GM21786 (cell line): ENCODE measurements at regions not wholly inside any gene's neighbourhood (a gene's known extent, or its start where the extent isn't known, plus 50 kb on each side); places are given as distances from the start of the nearest gene placed in this dataset.

Experiments used
- ATAC-seq: cut with Tn5 transposase; IDR thresholded peaks from one replicate; pipeline ENCODE4 v1.9.1; 2021; ENCODE audit not compliant: unreplicated experiment

DNA sequence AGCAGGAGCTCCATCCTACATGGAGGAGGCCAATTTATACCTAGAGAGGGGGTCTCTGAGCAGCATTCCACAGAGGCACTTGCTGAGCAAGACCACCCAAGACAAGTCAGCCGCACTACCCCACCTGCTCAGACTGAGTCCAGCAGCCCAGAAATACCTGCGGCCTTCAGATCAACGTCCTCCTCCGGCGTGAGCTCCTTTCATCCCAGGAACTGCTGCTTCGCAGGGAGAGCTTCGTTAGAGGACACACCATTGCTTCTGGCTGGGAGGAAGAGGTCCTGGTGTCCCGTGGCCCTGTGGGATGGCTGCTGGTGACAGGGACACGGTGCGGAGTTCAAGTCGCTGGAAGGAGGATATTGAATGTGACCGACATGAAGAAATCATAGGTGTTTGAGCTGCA lies 216.9 kb upstream of the PPP2R2D start:
- no peak for ATAC-seq

DNA sequence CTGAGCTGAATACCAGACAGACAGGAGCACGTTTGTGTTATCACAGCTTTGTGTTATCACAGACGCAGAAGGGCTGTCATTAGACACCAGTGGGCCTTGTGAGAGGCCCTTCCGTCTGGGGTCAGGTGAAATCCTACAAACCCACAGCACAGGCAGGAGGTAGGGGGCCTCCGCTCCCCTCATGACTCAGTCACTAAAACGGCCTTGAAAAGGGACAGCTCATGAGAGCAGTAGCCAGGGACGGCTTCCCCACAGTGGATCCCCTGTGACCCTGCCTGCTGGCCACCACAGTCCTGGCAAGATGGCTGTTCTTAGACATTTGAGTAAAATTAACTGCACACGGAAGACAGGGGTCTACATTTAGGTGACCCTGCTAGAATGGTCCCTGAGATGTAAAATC lies 215.8 kb upstream of the PPP2R2D start:
- ATAC-seq: no peak

- no peak for ATAC-seq
Observed at GRCh38 chr10:131685576-131685975, 215.2 kb upstream of the PPP2R2D start.

- no peak for ATAC-seq
Observed at GRCh38 chr10:131686781-131687420, 213.9 kb upstream of the PPP2R2D start.

DNA sequence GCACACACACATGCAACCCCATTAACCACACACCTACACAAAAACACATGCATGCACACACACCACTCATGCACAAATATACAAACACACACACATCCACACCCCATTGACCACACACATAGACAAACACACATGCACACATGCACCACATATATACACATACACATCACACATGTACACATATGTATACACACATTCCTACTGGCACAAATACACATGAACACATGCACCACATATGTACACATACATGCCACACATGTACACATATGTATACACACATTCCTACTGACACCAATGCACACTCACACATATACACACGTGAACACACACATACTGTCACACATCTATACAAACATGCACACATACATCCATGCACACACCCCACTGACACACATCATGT lies 212.5 kb upstream of the PPP2R2D start:
- no peak for ATAC-seq

GRCh38 chr10:131689016-131689415 lies 211.8 kb upstream of the PPP2R2D start:
- ATAC-seq: no peak

GRCh38 chr10:131689486-131689885 lies 211.3 kb upstream of the PPP2R2D start:
- ATAC-seq: no peak

GRCh38 chr10:131689954-131690757 lies 210.7 kb upstream of the PPP2R2D start:
- no peak for ATAC-seq

GRCh38 chr10:131690805-131691239 lies 210.0 kb upstream of the PPP2R2D start:
- ATAC-seq: no peak

DNA sequence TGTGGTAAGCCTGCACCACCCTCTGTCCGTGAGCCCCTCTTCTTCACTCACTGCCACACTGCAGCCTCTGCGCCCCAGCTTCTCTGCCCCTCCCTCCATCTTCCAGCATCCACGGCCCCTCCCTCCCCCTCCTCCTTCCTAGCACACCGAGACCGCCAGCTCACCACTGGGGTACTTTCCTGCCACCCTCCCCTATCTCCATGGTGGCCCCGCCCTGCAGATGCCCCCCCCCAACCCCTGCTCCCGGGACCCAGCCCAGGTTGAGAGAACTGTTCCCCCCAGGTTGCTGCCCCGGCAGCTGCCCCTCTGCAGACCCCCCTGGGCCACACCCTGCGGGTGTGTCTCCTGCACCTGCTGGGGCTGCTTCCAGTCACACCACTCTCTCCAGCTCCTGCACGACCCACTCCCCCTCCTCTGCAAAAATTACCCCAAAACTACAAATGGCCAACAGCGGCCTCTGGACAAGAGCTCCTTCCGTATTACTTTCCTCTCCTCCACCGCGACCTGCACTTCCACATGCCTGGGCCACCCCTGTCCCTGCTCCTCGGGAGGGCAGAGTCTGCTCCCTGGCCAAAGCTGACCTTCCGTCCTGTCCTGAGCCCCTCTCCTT lies 209.2 kb upstream of the PPP2R2D start:
- ATAC-seq: no peak

GRCh38 chr10:131692176-131692575 lies 208.6 kb upstream of the PPP2R2D start:
- no peak for ATAC-seq

DNA sequence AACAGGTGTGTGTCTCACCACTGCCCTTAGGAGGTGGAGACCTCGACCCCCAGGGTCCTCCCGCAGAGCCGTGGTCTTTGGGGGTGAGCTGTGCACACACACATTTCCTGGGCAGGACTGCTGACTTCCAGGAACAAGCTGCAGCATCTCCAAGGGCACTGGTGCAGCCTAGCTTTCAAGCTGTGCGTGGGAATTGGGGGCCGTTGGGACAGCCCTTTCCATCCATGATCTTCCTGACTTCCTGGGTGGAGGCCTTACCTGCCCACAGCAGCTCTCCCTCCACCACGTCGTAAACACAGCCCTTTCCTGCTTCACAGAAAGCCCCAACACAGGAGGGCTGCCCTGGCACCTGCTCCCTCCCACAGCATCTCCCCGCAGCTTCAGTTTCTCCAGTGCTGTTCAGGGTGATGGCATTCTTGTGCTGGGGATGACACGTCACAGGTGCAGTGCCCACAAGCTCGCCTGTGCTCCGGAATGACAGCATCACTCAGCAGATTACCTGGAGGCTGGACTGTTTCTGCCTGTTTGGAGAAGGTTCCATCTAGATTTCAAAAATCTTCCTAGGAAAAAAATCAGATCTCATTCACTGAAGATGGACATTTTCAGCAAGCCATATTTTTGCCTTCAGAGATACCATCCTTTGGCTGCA lies 208.0 kb upstream of the PPP2R2D start:
- no peak for ATAC-seq

DNA sequence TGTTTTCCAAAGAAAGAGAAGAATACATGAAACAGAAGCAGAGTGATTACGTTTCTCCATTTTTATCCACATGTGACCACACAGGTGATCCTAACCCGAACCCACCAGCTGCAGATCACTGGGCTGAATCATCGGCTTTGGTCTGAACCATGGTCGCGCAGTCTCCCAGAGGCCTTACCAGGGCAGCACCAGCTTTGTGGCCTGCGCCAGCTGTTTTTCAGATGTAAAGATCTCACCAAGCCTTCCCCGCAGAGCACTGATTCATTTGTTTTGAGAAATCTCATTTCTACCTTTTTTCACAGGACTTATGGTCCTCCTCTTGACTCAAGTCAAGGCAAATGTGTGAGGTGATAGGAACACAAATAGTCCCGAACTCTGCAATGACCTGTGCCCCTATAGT lies 207.0 kb upstream of the PPP2R2D start:
- ATAC-seq: no peak

GRCh38 chr10:131694168-131694780 lies 206.5 kb upstream of the PPP2R2D start:
- ATAC-seq: no peak

GRCh38 chr10:131694781-131695495 lies 205.9 kb upstream of the PPP2R2D start:
- no peak for ATAC-seq

- no peak for ATAC-seq
Observed at GRCh38 chr10:131695496-131696165, 205.2 kb upstream of the PPP2R2D start.

GRCh38 chr10:131697476-131698128 lies 203.2 kb upstream of the PPP2R2D start:
- ATAC-seq: no peak

DNA sequence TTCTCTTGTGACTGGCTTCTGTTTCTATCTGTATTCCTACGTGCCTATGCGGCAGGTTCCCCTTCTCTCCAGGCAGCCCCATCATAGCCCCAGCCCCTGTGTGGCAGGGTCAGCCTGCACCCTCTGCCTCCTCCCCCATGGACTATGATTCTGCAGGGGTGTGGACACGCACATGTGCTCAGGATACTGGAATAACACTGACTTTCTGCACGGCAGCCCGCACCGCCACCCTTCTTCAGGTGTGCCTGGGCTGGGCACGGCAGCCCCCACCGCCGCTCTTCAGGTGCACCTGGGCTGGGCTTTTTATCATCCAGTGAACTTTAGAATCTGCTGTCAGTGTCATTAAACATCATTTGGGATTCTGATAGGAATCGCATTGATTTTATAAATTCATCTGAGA lies 202.6 kb upstream of the PPP2R2D start:
- no peak for ATAC-seq

GRCh38 chr10:131698986-131699385 lies 201.8 kb upstream of the PPP2R2D start:
- ATAC-seq: no peak

DNA sequence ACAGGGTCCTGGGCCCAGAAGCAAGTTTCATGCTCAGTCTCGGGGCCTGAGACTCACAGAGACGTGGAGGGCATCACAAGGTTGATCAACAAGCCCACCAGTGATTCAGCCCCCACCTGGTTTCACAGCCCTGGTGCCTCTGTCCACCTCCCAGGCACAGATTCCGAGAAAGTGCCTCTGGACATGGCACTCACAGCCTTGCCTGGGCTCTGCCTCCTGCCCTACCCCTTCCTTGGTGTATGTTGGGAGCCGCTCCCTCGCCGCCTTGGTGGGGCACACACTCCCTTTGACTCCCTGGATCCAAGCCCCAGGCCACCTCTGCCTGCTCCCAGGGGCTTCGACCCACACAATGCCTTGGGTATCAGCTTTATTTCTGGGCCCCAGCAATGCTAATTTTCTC lies 200.8 kb upstream of the PPP2R2D start:
- no peak for ATAC-seq
